Stimulated activated CD8-positive, alpha-beta memory T cell treated with anti-CD3 and anti-CD28 coated beads, Interleukin-4, amount 100 ng/mL, for 24 hours (primary cell): ENCODE measurements at regions not wholly inside any gene's neighbourhood (a gene's known extent, or its start where the extent isn't known, plus 50 kb on each side); places are given as distances from the start of the nearest gene placed in this dataset.

Experiments
- DNase-seq: peaks from one replicate; pipeline ENCODE4 v3.0.0-alpha.2; 2020; ENCODE audit warnings: low read depth

DNA sequence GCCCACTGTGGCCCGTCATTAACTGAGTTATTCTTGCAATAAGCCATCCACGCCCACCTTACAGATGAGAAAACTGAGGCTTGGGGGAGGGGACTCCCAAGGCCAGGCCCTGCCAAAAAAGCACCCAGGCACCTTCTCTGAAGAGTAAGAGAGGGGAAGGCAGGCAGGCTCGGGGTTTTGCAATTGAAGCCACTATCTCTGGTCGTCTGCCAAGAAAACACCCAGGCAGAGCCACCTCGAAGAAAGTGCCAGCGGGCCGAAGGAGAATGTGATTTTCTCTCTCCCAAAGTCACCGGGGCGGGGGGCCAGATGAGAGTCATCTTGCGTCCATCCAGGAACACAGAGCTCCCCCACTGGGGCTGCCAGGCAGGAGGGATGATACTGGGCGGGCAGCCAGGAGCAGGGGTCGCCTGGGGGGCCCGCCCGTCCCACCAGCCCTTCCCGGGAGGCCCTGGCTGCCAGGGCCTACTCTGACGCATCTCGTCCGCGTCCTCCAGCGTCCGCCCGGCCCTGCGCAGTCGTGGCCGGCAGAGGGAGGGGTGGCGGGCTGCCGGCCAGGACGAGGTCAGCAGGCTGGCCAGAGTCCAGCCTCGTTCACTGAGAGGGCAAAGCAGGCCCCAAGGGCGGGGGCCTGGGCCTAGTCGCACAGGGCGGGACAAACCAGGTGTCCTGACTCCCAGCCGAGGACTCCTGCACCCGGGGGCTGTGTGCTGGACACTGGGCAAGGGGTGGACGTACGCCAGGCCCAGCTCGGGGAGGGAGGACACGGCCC, 74.3 kb downstream of the RFLNA start:
- no peak for DNase-seq

DNA sequence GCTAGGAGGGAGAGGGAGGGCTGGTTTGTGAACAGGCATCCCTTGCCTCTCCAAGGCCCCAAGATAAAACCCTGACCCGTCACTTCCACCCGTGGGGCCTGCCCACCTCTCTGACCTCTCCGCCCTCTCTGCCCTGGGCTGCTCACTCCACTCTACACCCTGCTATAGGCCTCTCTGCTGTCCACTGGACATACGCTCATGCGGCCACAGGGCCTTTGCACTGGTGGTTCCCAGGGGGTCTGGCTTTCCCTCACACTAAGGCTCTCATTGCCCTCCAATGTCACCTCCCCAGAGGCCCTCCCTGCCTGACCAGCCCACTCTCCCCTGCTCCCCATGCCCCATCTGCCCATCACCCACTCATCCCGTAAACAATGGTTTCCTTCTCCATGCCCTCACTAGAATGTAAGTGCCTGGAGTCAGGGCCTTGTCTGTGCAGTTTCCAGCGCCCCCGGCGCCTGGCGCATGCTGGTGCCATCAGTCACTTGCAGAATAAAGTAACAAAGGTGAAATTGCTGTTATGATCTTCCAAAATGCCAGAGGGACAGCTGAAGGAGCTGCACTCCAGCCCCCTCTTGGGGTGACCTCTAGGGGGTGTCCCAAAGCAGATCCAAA, 73.6 kb downstream of the RFLNA start:
- no peak for DNase-seq

DNA sequence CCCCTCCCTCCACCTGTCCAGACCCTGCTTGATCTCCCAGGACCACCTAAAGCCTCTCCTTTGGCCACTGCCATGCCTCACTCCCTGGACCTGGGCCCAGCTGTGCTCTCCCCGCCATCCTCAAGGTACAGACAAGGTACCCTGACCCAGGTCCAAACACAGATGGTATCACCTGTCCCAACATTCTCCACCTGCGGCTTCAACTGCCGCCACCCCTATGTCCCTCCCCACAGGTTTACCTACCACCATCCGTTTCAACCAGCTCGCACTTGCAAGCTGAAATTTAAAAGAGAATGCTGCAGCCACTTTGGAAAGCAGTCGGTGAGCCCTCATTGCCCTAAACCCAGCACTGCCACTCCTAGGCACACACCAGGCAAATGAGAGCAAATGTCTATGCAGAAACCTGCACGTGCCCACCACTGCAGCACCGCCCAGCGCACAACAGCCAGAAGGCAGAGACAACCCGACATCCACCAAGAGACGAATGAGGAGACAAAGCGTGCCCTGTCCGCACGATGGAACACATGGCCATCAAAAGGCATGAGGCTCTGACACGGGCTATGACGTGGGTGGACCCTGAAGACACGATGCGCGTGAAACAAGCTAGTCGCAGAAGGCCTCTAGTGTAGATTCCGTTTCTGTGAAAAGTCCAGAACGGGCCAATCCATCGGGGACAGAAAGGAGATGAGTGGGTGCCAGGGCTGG, 71.0 kb downstream of the RFLNA start:
- DNase-seq = no peak
